Pancreas (tissue), 10 donors: ENCODE measurements at regions not wholly inside any gene's neighbourhood (a gene's known extent, or its start where the extent isn't known, plus 50 kb on each side); places are given as distances from the start of the nearest gene placed in this dataset.

Experiments used
- ATAC-seq, 4 donors: fragments of 200-7000 bp; cut with Tn5 transposase; one replicate each; pipeline versions ENCODE4 v1.8.0 to v1.9.1; 2020; ENCODE audit warnings: mild to moderate bottlenecking in 4 of 4, moderate library complexity in 4 of 4
- DNase-seq, 6 donors: peaks; one replicate each; pipeline ENCODE4 v3.0.0-alpha.2; 2020
- FAIRE-seq: peaks from 2 replicates; lab custom pipeline; 2012; peaks lifted over from hg19 to GRCh38; lab: Jason Lieb, UNC
- H3K27ac ChIP-seq, 4 donors: fragments of 200-600 bp; sonication (generic); 1 replicate in 3 of 4; 2 replicates in 1 of 4; pipeline versions ENCODE4 v1.5.0 to v1.8.0; 2020
- H3K27me3 ChIP-seq, 4 donors: fragments of 200-600 bp; one replicate each; pipeline ENCODE4 v1.8.0; 2021
- H3K36me3 ChIP-seq, 3 donors: fragments of 200-600 bp; sonication (generic) in 1 of 3; one replicate each; pipeline versions ENCODE4 v1.5.0 to v1.8.0; 2020 to 2021
- H3K4me1 ChIP-seq, 3 donors: fragments of 200-600 bp; one replicate each; pipeline ENCODE4 v1.8.0; 2021
- H3K4me3 ChIP-seq, 4 donors: fragments of 200-600 bp; sonication (generic) in 2 of 4; one replicate each; pipeline versions ENCODE4 v1.5.0 to v1.8.0; 2020 to 2021
- H3K9me3 ChIP-seq, 4 donors: fragments of 200-600 bp; one replicate each; pipeline ENCODE4 v1.8.0; 2021
- WGBS, 2 donors: extraction: QIAGEN DNeasy Blood & Tissue Kit; methylation state at CpG; one replicate each; pipeline ENCODE4 v1.1.7; 2013; 5-methylcytosine and 5-hydroxymethylcytosine counted together
- intact Hi-C, 3 donors: fragments of 100-400 bp; cut with DNase I; formaldehyde crosslinking; loops; one replicate each; pipeline versions ENCODE4 v1.11.1 to v1.14.2; 2022
- TF ChIP-seq, protein P1 (sequence below), 4 donors: fragments of 200-600 bp; sonication (generic) in 3 of 4; IDR thresholded peaks; one replicate each; pipeline versions ENCODE4 v1.5.0 to v1.8.0; 2021; ENCODE audit warnings: antibody characterized with exemption in 4 of 4
- donor health status: healthy with polysubstance abuse.
- donor health status: DM: no; HTN: no; CAD: no; lungs with moderate emphysema.
- donor health status: DM: no; HTN: no; CAD: no.
- donor health status: control.
- donor health status: control.
- donor health status: Bipolar disorder and iron deficiency.
- donor health status: DM: yes; HTN: yes; CAD: no.
- donor health status: DM: no; HTN: no; CAD: no.
- donor health status: DM: no; HTN: no; CAD: no.
- donor health status: DM: yes; HTN: yes; CAD: no.

GRCh38 chr4:22187203-22187820 is 238.7 kb upstream of the KCNIP4 start:
- no peak for DNase-seq
- Histone ChIP-seq H3K36me3 (no peaks in the 10 kb centered on the region), H3K4me1 (no peaks in the 10 kb centered on the region), H3K4me3 (no peak overlapping the region), H3K27ac (no peak overlapping the region), H3K9me3 (no peaks in the 10 kb centered on the region), H3K27me3 (no peaks in the 10 kb centered on the region)
- intact Hi-C loops = no loop called here
- no peak for ATAC-seq
- FAIRE-seq = no peak
- 45 to 52% methylated on average over 2 of the region's 2 CpGs for WGBS, 2 donors
- TF ChIP-seq, protein P1, sequence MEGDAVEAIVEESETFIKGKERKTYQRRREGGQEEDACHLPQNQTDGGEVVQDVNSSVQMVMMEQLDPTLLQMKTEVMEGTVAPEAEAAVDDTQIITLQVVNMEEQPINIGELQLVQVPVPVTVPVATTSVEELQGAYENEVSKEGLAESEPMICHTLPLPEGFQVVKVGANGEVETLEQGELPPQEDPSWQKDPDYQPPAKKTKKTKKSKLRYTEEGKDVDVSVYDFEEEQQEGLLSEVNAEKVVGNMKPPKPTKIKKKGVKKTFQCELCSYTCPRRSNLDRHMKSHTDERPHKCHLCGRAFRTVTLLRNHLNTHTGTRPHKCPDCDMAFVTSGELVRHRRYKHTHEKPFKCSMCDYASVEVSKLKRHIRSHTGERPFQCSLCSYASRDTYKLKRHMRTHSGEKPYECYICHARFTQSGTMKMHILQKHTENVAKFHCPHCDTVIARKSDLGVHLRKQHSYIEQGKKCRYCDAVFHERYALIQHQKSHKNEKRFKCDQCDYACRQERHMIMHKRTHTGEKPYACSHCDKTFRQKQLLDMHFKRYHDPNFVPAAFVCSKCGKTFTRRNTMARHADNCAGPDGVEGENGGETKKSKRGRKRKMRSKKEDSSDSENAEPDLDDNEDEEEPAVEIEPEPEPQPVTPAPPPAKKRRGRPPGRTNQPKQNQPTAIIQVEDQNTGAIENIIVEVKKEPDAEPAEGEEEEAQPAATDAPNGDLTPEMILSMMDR (IDR thresholded peaks at IDR 0.05) = no peak

GRCh38 chr4:22181736-22182135 is 233.2 kb upstream of the KCNIP4 start:
- FAIRE-seq (no peak), ATAC-seq (no peak), DNase-seq (no peak)
- no peaks in the 10 kb centered on the region for H3K27me3 ChIP-seq
- H3K36me3 ChIP-seq = no peaks in the 10 kb centered on the region
- no peak overlapping the region for H3K4me3 ChIP-seq
- no peaks in the 10 kb centered on the region for H3K9me3 ChIP-seq
- TF ChIP-seq, protein P1 (IDR thresholded peaks at IDR 0.05) = no peak
- no peaks in the 10 kb centered on the region for H3K4me1 ChIP-seq
- intact Hi-C loops = no loop called here
- no peak overlapping the region for H3K27ac ChIP-seq

DNA sequence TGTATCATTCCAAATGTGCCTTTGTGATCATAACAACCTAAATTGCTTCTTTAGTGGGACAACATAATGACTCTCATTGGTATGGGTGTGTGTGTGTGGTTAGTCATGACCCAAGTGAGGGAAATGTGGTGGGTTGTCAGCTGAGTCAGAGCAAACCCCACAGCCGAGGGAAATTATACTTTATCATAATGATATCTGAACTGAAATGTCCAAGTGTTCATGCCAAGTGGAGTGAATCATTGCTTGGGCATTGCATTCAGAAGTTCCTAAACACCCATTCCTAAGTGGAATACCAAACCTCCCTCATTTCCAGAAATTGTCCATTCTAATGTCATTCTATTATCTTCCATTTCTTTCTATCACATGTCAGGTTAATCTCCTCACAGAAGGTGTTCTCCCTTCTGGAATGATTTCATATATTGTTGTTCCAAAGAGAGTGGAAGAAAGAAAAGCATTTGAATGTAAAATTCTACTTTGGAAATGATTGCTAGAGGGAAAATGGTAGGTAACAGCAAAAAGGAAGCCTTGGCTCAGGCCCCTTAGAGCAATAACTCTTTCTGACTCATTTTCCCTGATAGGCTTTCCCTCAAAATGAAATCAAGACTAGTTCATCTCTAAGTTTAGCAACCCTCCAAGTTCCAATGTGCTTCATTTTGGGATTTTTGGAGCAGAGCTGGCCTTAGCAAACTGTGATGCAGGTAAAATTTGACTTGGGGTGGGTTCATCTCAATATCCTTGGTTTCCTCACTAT is 230.7 kb upstream of the KCNIP4 start:
- H3K27ac ChIP-seq = no peak overlapping the region
- DNase-seq (no peak), ATAC-seq (peak in 1 of 4 donors; percentile 35), FAIRE-seq (no peak)
- intact Hi-C loops = no loop called here
- H3K4me3 ChIP-seq = no peak overlapping the region
- TF ChIP-seq, protein P1 (IDR thresholded peaks at IDR 0.05) = no peak
- 24 to 33% methylated on average over 1 of the region's 1 CpG for WGBS, 2 donors
- H3K36me3 ChIP-seq = no peaks in the 10 kb centered on the region
- no peaks in the 10 kb centered on the region for H3K27me3 ChIP-seq
- no peaks in the 10 kb centered on the region for H3K4me1 ChIP-seq
- H3K9me3 ChIP-seq = no peaks in the 10 kb centered on the region

- WGBS, 2 donors = 49 to 59% methylated on average over 1 of the region's 1 CpG
- Histone ChIP-seq H3K36me3 (no peaks in the 10 kb centered on the region), H3K27ac (no peak overlapping the region), H3K9me3 (no peaks in the 10 kb centered on the region), H3K4me1 (no peaks in the 10 kb centered on the region), H3K27me3 (no peaks in the 10 kb centered on the region), H3K4me3 (no peak overlapping the region)
- TF ChIP-seq, protein P1 (IDR thresholded peaks at IDR 0.05) = no peak
- intact Hi-C loops = no loop called here
- DNase-seq (no peak), ATAC-seq (no peak), FAIRE-seq (no peak)
Observed at GRCh38 chr4:22174640-22175039, 226.1 kb upstream of the KCNIP4 start.

- TF ChIP-seq, protein P1 (IDR thresholded peaks at IDR 0.05) = no peak
- DNase-seq (no peak), ATAC-seq (no peak), FAIRE-seq (no peak)
- WGBS, 2 donors = 35 to 76% methylated on average over 1 of the region's 1 CpG
- H3K4me3 ChIP-seq = no peak overlapping the region
- intact Hi-C loops = no loop called here
- H3K4me1 ChIP-seq = no peaks in the 10 kb centered on the region
- no peak overlapping the region for H3K27ac ChIP-seq
- no peaks in the 10 kb centered on the region for H3K9me3 ChIP-seq
- H3K27me3 ChIP-seq = no peaks in the 10 kb centered on the region
- no peaks in the 10 kb centered on the region for H3K36me3 ChIP-seq
Observed at GRCh38 chr4:22170353-22170752, 221.8 kb upstream of the KCNIP4 start.
